WERI-Rb-1 (cell line): ENCODE measurements at regions not wholly inside any gene's neighbourhood (a gene's known extent, or its start where the extent isn't known, plus 50 kb on each side); places are given as distances from the start of the nearest gene placed in this dataset.

Experiments
- DNase-seq: peaks from one replicate; pipeline ENCODE4 v3.0.0-alpha.2; 2020
- H3K27ac ChIP-seq: fragments of 250-450 bp; sonication (Bioruptor Pico); 2 replicates; pipeline ENCODE4 v1.5.1; 2020; ENCODE audit warnings: mild to moderate bottlenecking, moderate library complexity
- H3K27me3 ChIP-seq: fragments of 250-450 bp; sonication (Bioruptor Pico); 2 replicates; pipeline ENCODE4 v1.5.1; 2021; ENCODE audit warnings: mild to moderate bottlenecking, low read depth, moderate library complexity; ENCODE audit not compliant: insufficient read depth, severe bottlenecking
- H3K36me3 ChIP-seq: fragments of 250-450 bp; sonication (Bioruptor Pico); 2 replicates; pipeline ENCODE4 v1.5.1; 2020; ENCODE audit warnings: mild to moderate bottlenecking, moderate library complexity
- H3K4me3 ChIP-seq: 2 replicates; pipeline ENCODE4 v1.5.1; 2011; ENCODE audit warnings: low read depth, mild to moderate bottlenecking, control low read depth, low read length
- H3K9me3 ChIP-seq: fragments of 250-450 bp; sonication (Bioruptor Pico); 2 replicates; pipeline ENCODE4 v1.5.1; 2021; ENCODE audit warnings: mild to moderate bottlenecking, moderate library complexity; ENCODE audit not compliant: severe bottlenecking
- CTCF ChIP-seq: IDR thresholded peaks from 2 replicates; pipeline ENCODE4 v1.5.1; 2011; ENCODE audit warnings: low read depth, mild to moderate bottlenecking, control low read depth, inconsistent platforms, low read length

GRCh38 chr11:107139396-107139795, 121.1 kb upstream of the GUCY1A2 start:
- no peaks in the 10 kb centered on the region for H3K36me3 ChIP-seq

GRCh38 chr11:107136892-107137291, 118.6 kb upstream of the GUCY1A2 start:
- no peaks in the 10 kb centered on the region for H3K36me3 ChIP-seq
- H3K27ac ChIP-seq, result no peak overlapping the region
- no peaks in the 10 kb centered on the region for H3K9me3 ChIP-seq
- no peak for TF ChIP-seq CTCF
- no peaks in the 10 kb centered on the region for H3K27me3 ChIP-seq
- H3K4me3 ChIP-seq, result no peak overlapping the region
- no peak for DNase-seq

More at GRCh38 chr11:107139396-107139795, 121.1 kb upstream of the GUCY1A2 start:
- Histone ChIP-seq H3K27me3 (no peaks in the 10 kb centered on the region), H3K4me3 (no peak overlapping the region), H3K27ac (no peak overlapping the region), H3K9me3 (no peaks in the 10 kb centered on the region)
- TF ChIP-seq CTCF, result no peak
- no peak for DNase-seq

- DNase-seq, result no peak
- TF ChIP-seq CTCF, result no peak
- Histone ChIP-seq H3K9me3 (no peaks in the 10 kb centered on the region), H3K4me3 (no peak overlapping the region), H3K36me3 (no peaks in the 10 kb centered on the region), H3K27ac (no peak overlapping the region), H3K27me3 (no peaks in the 10 kb centered on the region)
Observed at GRCh38 chr11:107131756-107132155, 113.5 kb upstream of the GUCY1A2 start.

- Histone ChIP-seq H3K9me3 (no peaks in the 10 kb centered on the region), H3K36me3 (no peaks in the 10 kb centered on the region), H3K27me3 (no peaks in the 10 kb centered on the region), H3K27ac (no peak overlapping the region), H3K4me3 (no peak overlapping the region)
- no peak for DNase-seq
- TF ChIP-seq CTCF, result no peak
Observed at GRCh38 chr11:107123022-107123421, 104.7 kb upstream of the GUCY1A2 start.

- Histone ChIP-seq H3K9me3 (no peaks in the 10 kb centered on the region), H3K27me3 (no peaks in the 10 kb centered on the region), H3K36me3 (no peaks in the 10 kb centered on the region), H3K4me3 (no peak overlapping the region), H3K27ac (no peak overlapping the region)
- DNase-seq, result no peak
- TF ChIP-seq CTCF, result no peak
Observed at GRCh38 chr11:107118025-107118720, 99.9 kb upstream of the GUCY1A2 start.

- no peaks in the 10 kb centered on the region for H3K27me3 ChIP-seq
- TF ChIP-seq CTCF, result no peak
- no peaks in the 10 kb centered on the region for H3K9me3 ChIP-seq
- H3K36me3 ChIP-seq, result no peaks in the 10 kb centered on the region
- no peak overlapping the region for H3K4me3 ChIP-seq
- no peak overlapping the region for H3K27ac ChIP-seq
- DNase-seq, result no peak
Observed at GRCh38 chr11:107116358-107116757, 98.1 kb upstream of the GUCY1A2 start.
